ENCODE measurements at regions not wholly inside any gene's neighbourhood (a gene's known extent, or its start where the extent isn't known, plus 50 kb on each side); places are given as distances from the start of the nearest gene placed in this dataset.

DNA sequence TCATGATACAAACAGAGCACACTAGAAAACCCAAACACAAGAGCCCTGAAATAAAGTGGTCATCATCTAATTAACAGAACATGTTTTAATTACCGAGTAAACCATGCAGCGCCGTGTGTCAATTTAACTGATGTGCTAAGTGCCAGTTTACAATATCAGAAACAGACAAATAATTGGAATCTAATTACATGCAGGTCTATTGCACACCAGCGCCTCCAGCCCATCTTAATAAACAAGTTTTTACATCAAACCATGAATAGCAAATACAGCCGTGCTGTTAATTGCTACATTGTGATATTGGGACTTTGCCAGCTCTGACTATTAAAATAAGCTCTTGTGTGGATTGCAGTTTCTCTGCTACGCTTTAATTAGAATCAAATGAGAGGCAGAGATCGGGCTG is 510.2 kb upstream of the MDFIC2 start:
- TF ChIP-seq NRF1 (IDR thresholded peaks at IDR 0.05; ENCODE audit: low read depth, low read length) (no peak), TCF12 (IDR thresholded peaks at IDR 0.05) (no peak), FOSL2 (IDR thresholded peaks at IDR 0.05; ENCODE audit: borderline replicate concordance, low read depth) (no peak), ELF1 (IDR thresholded peaks at IDR 0.05) (no peak), RFX5 (IDR thresholded peaks at IDR 0.05; ENCODE audit: low read length) (no peak), POLR2AphosphoS5 (IDR thresholded peaks at IDR 0.05; ENCODE audit: low read depth, low read length) (no peak), GABPA (IDR thresholded peaks at IDR 0.05; ENCODE audit: low read depth) (no peak), GATA2 (CRISPR knock-in tag; IDR thresholded peaks at IDR 0.05) (no peak), TAF1 (IDR thresholded peaks at IDR 0.05; ENCODE audit: borderline replicate concordance, low read depth, low read length) (no peak), TEAD4 (IDR thresholded peaks at IDR 0.05; ENCODE audit: borderline replicate concordance, insufficient read depth) (no peak), CHD2 (IDR thresholded peaks at IDR 0.05; ENCODE audit: low read length, partially characterized antibody) (no peak), JUND (IDR thresholded peaks at IDR 0.05) (no peak), FOXM1 (IDR thresholded peaks at IDR 0.05; ENCODE audit: low read depth) (no peak), SIN3A (IDR thresholded peaks at IDR 0.05; ENCODE audit: borderline replicate concordance, low read depth, low read length) (no peak), SMC3 (IDR thresholded peaks at IDR 0.05; ENCODE audit: low read depth, low read length) (no peak), EP300 (IDR thresholded peaks at IDR 0.05; ENCODE audit: borderline replicate concordance in 1 of 2, low read depth in 1 of 2, low read length in 1 of 2) (no peak)
- TF ChIP-seq, protein P1, sequence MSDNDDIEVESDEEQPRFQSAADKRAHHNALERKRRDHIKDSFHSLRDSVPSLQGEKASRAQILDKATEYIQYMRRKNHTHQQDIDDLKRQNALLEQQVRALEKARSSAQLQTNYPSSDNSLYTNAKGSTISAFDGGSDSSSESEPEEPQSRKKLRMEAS (IDR thresholded peaks at IDR 0.05; ENCODE audit: low read depth) = no peak
- TF ChIP-seq, protein P2, sequence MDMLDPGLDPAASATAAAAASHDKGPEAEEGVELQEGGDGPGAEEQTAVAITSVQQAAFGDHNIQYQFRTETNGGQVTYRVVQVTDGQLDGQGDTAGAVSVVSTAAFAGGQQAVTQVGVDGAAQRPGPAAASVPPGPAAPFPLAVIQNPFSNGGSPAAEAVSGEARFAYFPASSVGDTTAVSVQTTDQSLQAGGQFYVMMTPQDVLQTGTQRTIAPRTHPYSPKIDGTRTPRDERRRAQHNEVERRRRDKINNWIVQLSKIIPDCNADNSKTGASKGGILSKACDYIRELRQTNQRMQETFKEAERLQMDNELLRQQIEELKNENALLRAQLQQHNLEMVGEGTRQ (IDR thresholded peaks at IDR 0.05; ENCODE audit: borderline replicate concordance, low read depth, low read length) = no peak
- TF ChIP-seq, protein P3, sequence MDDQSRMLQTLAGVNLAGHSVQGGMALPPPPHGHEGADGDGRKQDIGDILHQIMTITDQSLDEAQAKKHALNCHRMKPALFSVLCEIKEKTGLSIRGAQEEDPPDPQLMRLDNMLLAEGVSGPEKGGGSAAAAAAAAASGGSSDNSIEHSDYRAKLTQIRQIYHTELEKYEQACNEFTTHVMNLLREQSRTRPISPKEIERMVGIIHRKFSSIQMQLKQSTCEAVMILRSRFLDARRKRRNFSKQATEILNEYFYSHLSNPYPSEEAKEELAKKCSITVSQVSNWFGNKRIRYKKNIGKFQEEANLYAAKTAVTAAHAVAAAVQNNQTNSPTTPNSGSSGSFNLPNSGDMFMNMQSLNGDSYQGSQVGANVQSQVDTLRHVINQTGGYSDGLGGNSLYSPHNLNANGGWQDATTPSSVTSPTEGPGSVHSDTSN (IDR thresholded peaks at IDR 0.05) = no peak
- TF ChIP-seq, protein P4, sequence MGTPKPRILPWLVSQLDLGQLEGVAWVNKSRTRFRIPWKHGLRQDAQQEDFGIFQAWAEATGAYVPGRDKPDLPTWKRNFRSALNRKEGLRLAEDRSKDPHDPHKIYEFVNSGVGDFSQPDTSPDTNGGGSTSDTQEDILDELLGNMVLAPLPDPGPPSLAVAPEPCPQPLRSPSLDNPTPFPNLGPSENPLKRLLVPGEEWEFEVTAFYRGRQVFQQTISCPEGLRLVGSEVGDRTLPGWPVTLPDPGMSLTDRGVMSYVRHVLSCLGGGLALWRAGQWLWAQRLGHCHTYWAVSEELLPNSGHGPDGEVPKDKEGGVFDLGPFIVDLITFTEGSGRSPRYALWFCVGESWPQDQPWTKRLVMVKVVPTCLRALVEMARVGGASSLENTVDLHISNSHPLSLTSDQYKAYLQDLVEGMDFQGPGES (IDR thresholded peaks at IDR 0.05; ENCODE audit: low read depth, low read length) = no peak
- H3K9me2 ChIP-seq = no peaks in the 10 kb centered on the region
- no peaks in the 10 kb centered on the region for H3K9me3 ChIP-seq
- CTCF ChIA-PET = interaction anchor here (0.7 kb wide), 1 partner anchor 41 kb away, joined by 3 read pairs; no protein-coding TSS in a partner anchor
- no peak for DNase-seq
- H3K27ac ChIP-seq (ENCODE audit: low read depth in 2 of 2, low read length in 1 of 2) = no peak overlapping the region
- no peaks in the 10 kb centered on the region for H3K27me3 ChIP-seq (ENCODE audit: insufficient read depth)
- H3K9ac ChIP-seq = no peak overlapping the region
- no peaks in the 10 kb centered on the region; a peak in 3 of 4 replicates for H3K4me1 ChIP-seq (ENCODE audit: control insufficient read depth in 1 of 2, insufficient read depth in 2 of 2, low read depth in 1 of 2, low read length in 1 of 2)
- no peak overlapping the region for H3K4me2 ChIP-seq
- H2AFZ ChIP-seq (ENCODE audit: low read depth) = no peak overlapping the region
- POLR2A ChIA-PET = no interaction called here
- H3K36me3 ChIP-seq (replicated peaks in 1 of 2; ENCODE audit: control insufficient read depth in 1 of 2, insufficient read depth in 2 of 2, low read length in 1 of 2) = no peaks in the 10 kb centered on the region
- H3K79me2 ChIP-seq (ENCODE audit: insufficient read depth) = no peaks in the 10 kb centered on the region
- H3K4me3 ChIP-seq (ENCODE audit: low read depth in 2 of 2, low read length in 1 of 2) = no peak overlapping the region
- WGBS (ENCODE audit: low lambda C conversion rate) = 87% methylated on average over 7 of the region's 7 CpGs
- H4K20me1 ChIP-seq (ENCODE audit: insufficient read depth) = no peaks in the 10 kb centered on the region
- peaks cover 4% of the 10 kb centered on the region for H3F3A ChIP-seq (replicated peaks; ENCODE audit: insufficient read depth)
